HG03103 (cell line): ENCODE measurements at regions not wholly inside any gene's neighbourhood (a gene's known extent, or its start where the extent isn't known, plus 50 kb on each side); places are given as distances from the start of the nearest gene placed in this dataset.
"Not testable (repeated sequence)": the region's sequence is repeated elsewhere in the genome, so short reads cannot be mapped to it uniquely, and the experiment has no call there.

ENCODE experiments used
- ATAC-seq: cut with Tn5 transposase; IDR thresholded peaks from one replicate; pipeline ENCODE4 v1.9.1; 2021; ENCODE audit warnings: low read depth; ENCODE audit not compliant: unreplicated experiment

- not testable (repeated sequence) for ATAC-seq
Measured at GRCh38 chr5:58308384-58308783, 151.5 kb downstream of the PLK2 start.

DNA sequence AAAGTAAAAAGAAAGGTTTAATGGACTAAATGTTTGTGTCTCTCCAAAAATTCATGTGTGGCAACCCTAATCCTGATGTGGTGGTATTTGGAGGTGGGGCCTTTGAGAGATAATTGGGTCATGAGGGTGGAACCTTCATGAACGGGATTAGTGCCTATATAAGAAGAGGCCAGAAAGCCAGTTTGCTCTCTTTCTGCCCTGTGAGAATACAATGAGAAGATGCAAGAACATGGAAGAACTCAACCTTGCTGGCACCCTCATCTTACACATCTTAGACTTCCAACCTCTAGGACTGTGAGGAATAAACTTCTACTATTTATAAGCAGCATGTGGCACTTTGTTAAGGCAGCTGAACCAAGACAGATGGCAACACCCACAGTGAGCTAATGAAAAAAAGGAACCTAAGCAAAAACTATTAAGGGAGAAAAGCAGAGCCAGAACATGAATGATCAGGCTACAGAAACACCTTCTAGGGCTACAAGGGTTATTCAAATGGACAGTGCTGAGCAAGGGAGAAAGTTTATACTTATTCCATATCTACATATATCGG lies 159.5 kb downstream of the PLK2 start:
- ATAC-seq = no peak

- ATAC-seq = no peak
Measured at GRCh38 chr5:58299256-58299655, 160.6 kb downstream of the PLK2 start.

GRCh38 chr5:58294598-58295305 lies 165.1 kb downstream of the PLK2 start:
- no peak for ATAC-seq

GRCh38 chr5:58288275-58288674 lies 171.6 kb downstream of the PLK2 start:
- not testable (repeated sequence) for ATAC-seq

- ATAC-seq = no peak
Measured at GRCh38 chr5:58286741-58287140, 173.1 kb downstream of the PLK2 start.

- no peak for ATAC-seq
Measured at GRCh38 chr5:58285900-58286299, 174.0 kb downstream of the PLK2 start.

DNA sequence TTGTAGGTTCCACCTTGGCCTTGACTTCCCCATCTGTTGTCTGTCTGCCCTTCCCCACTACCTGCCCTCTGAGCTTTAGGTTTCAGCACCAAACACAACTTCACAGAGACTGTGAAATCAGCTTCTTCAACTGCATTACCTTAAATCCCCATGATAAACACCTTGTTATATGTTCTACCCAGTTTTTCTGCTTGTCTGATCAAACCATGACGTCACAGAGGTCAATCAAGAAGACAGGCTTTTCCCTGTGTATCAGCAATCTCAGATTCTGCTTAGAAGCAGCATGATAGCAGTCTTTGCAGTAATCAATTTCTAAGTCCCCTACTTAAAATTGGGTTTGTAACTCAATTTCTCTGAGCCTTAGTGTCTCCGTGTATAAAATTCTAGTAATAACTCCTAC lies 175.0 kb downstream of the PLK2 start:
- ATAC-seq = no peak

- no peak for ATAC-seq
Measured at GRCh38 chr5:58281189-58281588, 178.7 kb downstream of the PLK2 start.

DNA sequence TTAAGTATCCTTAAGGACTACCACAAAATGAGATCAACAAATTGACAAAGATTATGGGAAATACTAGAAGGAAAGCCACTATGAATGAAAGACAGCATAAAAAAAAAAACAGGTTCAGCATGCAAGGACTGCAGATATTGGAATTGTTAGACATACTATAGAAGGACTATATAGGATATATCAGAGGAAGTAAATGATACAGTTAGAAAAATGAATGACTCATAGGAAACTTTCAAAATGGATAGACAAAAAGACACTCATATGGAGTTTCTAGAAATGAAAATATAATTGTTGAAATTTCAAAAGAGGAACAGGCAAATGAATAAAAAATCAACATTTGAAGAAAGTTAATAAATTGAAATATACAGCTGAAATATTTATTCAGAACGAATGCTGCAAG lies 180.6 kb downstream of the PLK2 start:
- ATAC-seq = no peak

GRCh38 chr5:58276431-58276830 lies 183.5 kb downstream of the PLK2 start:
- no peak for ATAC-seq

DNA sequence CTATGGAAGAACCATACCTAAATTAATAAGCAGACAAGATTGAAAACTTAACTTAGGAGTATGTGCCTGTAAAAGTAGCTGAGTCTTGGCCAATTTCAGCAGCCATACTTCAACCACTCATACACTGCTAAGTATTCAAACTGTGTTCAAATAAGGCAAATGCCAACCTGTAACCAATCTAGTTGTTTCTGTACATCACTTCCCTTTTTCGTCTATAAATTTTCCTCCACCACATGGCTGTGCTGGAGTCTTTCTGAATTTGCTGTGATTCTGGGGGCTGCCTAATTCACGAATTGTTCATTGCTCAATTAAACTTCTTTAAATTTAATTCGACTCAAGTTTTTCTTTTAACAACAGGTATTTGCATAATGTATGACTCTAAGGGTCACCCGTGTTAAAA lies 184.4 kb downstream of the PLK2 start:
- no peak for ATAC-seq

GRCh38 chr5:58274191-58274590 lies 185.7 kb downstream of the PLK2 start:
- no peak for ATAC-seq

- ATAC-seq = no peak
Measured at GRCh38 chr5:58273711-58274110, 186.2 kb downstream of the PLK2 start.

DNA sequence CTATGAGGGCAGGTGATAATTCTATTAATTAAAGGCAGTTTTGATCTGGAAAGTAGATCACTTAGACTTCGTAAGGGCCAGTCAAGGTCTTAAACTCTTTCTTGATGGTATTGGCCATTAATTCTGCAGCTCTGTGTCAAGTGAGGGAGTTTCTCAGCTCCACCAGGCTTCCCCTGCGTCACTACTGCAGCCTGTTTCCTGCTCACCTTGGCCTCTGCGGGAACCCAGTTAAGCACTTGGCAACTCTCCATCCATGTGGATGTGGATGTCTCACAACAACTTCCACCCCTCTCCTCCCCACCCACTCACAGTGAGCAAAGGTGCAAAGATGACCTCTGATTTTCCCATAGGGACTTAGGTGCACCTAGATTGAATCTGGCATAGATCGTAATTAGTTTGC lies 191.6 kb downstream of the PLK2 start:
- no peak for ATAC-seq

- no peak for ATAC-seq
Measured at GRCh38 chr5:58266402-58266801, 193.5 kb downstream of the PLK2 start.

DNA sequence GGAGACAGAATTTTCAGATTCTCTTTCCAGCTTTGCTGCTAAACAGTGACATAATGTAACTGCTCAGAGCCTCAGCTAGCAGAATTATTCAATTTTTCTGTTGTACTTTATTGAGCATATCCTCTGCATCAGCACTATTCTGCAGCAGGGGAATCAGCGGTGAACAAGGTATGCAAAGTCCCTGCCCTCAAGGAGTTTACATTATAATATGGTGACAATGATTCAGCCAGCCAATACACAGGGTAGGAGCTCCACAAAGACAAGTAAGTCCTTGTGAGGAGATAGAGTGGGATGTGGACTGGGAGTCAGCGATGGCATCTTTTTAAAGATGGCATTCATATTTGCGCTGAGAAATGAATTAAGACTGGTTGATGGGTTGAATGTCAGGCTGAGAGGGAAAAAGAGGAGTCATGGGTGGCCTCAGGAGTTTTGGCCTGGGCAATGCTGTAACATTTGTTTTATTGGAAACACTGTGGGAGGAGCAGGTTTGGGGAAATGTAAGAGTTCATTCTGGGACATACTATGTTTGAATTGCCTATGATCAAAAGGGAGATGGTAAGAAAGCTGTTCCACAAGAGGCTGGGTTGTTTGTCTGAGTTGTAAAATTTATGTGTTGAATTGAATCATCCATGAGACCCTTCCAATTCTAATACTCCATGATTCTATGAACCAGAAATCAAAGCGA lies 194.5 kb downstream of the PLK2 start:
- ATAC-seq = no peak

DNA sequence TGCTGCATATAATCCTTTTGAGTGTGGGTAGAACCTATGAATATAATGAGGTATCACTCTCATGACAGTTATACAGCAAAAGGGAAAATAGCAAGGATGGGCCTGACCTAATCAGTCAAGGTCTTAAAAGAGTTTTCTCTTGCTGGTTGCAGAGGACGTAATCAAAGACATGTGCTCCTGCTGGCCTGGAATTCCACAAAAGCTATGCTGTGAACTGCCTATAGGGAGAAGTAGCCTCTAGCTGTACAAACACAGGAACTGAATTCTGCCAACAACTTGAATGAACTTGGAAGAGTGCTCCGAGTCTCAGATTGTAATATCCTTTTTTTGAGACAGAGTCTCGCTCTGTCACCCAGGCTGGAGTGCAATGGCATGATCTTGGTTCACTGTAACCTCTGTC lies 195.6 kb downstream of the PLK2 start:
- ATAC-seq = no peak

GRCh38 chr5:58263296-58263695 lies 196.6 kb downstream of the PLK2 start:
- no peak for ATAC-seq

DNA sequence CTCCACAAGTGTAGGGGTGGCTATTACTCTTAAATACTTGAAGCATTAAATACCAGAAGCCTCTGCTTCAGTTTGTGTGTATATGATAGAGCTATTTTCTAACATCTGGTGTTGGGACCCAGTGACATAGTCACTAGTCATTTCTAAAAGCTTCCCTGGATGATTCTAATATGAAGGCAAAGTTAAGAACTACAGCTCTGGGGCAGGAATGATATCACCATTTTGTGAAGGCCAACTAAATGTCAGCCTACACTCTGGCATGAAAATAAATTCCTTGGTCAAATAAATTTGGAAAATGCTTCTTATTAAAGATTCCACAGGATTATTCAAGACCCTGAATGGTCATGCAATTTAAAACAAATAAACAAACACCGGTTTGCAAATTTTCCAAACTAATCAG lies 197.7 kb downstream of the PLK2 start:
- ATAC-seq = no peak

DNA sequence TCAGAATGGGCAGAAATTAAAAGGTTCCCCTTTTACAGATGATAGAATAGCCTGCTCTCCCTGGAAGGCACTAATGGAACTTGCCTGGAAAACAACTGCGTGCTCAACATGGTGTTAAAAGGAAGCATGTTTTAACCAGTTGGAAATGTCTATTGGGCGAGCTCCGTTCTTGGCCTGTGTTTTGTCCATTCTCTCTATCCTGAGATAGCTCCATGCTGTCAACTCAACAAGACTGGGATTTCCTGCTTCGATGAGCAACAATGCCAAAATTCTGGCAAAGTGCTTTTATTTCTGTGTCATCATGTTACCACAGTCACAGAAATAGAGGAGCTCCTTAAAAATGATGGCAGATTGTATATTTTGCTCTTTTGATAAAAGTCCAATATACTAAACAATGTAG lies 198.3 kb downstream of the PLK2 start:
- ATAC-seq = no peak

DNA sequence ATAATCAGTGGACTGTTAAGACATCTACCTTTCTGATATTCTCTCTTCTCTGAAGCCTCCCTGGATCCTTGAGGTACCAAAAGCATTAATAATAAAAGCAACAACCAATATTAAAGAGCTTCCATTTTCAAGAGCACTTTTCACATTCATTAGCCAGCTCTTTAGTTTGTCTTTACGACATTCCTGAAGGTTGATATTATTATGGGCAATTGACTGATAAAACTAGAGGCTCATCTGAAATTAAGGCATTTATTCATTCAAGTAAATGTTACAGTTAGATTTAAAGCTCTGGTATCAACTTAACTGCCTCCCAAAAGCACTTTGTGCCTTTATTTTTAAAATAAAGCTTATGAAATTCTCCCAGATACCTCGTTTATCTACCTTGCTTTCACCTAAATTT lies 199.6 kb downstream of the PLK2 start:
- ATAC-seq = no peak
